Osteoblast (primary cell): ENCODE measurements at regions not wholly inside any gene's neighbourhood (a gene's known extent, or its start where the extent isn't known, plus 50 kb on each side); places are given as distances from the start of the nearest gene placed in this dataset.
"Not testable (repeated sequence)": the region's sequence is repeated elsewhere in the genome, so short reads cannot be mapped to it uniquely, and the experiment has no call there.

ENCODE experiments used
- DNase-seq: peaks from one replicate; pipeline ENCODE4 v3.0.0; 2011; ENCODE audit warnings: low spot score, mixed read lengths; ENCODE audit not compliant: insufficient read length; ENCODE audit errors: missing footprints
- H2AFZ ChIP-seq: 2 replicates; pipeline ENCODE4 v1.6.0; 2011; ENCODE audit warnings: mild to moderate bottlenecking, low read length
- H3K27ac ChIP-seq: 2 replicates; pipeline ENCODE4 v1.5.1; 2011; ENCODE audit warnings: mild to moderate bottlenecking, low read depth, low read length, moderate library complexity
- H3K27me3 ChIP-seq: 2 replicates; pipeline ENCODE4 v1.6.0; 2012; ENCODE audit warnings: mild to moderate bottlenecking, control low read depth, inconsistent platforms, low read length, moderate library complexity; ENCODE audit not compliant: insufficient read depth
- H3K36me3 ChIP-seq: 2 replicates; pipeline ENCODE4 v1.5.1; 2011; ENCODE audit warnings: mild to moderate bottlenecking, low read length, control low read depth, moderate library complexity; ENCODE audit not compliant: insufficient read depth
- H3K4me1 ChIP-seq: 2 replicates; pipeline ENCODE4 v1.5.1; 2011; ENCODE audit warnings: mild to moderate bottlenecking, low read length, control low read depth, moderate library complexity; ENCODE audit not compliant: insufficient read depth
- H3K4me2 ChIP-seq: 2 replicates; pipeline ENCODE4 v1.6.0; 2011; ENCODE audit warnings: mild to moderate bottlenecking, low read length; ENCODE audit not compliant: insufficient read depth
- H3K4me3 ChIP-seq: fragments of 200-600 bp; sonication (generic); 3 replicates; pipeline ENCODE4 v1.5.1; 2012; ENCODE audit warnings: mild to moderate bottlenecking, low read length, inconsistent platforms; ENCODE audit not compliant: insufficient read depth
- H3K79me2 ChIP-seq: 2 replicates; pipeline ENCODE4 v1.6.0; 2012; ENCODE audit warnings: mild to moderate bottlenecking, low read length, control low read depth, inconsistent platforms; ENCODE audit not compliant: insufficient read depth
- H3K9me3 ChIP-seq: 2 replicates; pipeline ENCODE4 v1.5.1; 2011; ENCODE audit warnings: low read depth, low read length, control low read depth
- H4K20me1 ChIP-seq: 2 replicates; pipeline ENCODE4 v1.6.0; 2012; ENCODE audit warnings: mild to moderate bottlenecking, low read length, control low read depth; ENCODE audit not compliant: insufficient read depth
- TF ChIP-seq, protein P1 (sequence below): IDR thresholded peaks from 2 replicates; pipeline ENCODE4 v1.5.1; 2011; ENCODE audit warnings: mild to moderate bottlenecking, low read depth, low read length, moderate library complexity; ENCODE audit errors: extremely low read depth

DNA sequence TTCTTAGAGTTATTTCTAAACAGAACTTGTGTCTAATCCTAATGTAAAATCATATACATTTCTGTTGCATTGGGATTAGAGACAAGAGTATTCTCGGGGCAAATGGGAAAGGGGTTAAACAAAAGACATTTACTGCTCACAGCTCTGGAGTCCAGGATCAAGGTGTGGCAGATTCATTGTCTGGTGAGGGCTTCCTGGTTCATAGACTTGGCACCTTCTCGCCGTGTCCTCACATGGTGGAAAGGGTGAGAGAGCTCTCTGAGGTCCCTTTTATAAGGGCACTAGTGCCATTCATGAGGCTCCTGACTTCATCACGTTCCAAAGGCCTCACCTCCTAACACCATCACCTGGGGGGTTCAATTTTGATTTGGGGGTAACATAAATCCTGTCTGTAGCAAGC lies 90.3 kb upstream of the PRKX start:
- no peaks in the 10 kb centered on the region for H3K79me2 ChIP-seq
- H3K9me3 ChIP-seq: no peaks in the 10 kb centered on the region
- H3K4me1 ChIP-seq: no peaks in the 10 kb centered on the region
- H3K27ac ChIP-seq: no peak overlapping the region
- no peaks in the 10 kb centered on the region for H3K36me3 ChIP-seq
- no peaks in the 10 kb centered on the region for H4K20me1 ChIP-seq
- no peak for DNase-seq
- no peak overlapping the region for H3K4me3 ChIP-seq
- H3K4me2 ChIP-seq: no peak overlapping the region
- TF ChIP-seq, protein P1, sequence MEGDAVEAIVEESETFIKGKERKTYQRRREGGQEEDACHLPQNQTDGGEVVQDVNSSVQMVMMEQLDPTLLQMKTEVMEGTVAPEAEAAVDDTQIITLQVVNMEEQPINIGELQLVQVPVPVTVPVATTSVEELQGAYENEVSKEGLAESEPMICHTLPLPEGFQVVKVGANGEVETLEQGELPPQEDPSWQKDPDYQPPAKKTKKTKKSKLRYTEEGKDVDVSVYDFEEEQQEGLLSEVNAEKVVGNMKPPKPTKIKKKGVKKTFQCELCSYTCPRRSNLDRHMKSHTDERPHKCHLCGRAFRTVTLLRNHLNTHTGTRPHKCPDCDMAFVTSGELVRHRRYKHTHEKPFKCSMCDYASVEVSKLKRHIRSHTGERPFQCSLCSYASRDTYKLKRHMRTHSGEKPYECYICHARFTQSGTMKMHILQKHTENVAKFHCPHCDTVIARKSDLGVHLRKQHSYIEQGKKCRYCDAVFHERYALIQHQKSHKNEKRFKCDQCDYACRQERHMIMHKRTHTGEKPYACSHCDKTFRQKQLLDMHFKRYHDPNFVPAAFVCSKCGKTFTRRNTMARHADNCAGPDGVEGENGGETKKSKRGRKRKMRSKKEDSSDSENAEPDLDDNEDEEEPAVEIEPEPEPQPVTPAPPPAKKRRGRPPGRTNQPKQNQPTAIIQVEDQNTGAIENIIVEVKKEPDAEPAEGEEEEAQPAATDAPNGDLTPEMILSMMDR: no peak
- H2AFZ ChIP-seq: no peak overlapping the region
- peaks cover 17% of the 10 kb centered on the region for H3K27me3 ChIP-seq

DNA sequence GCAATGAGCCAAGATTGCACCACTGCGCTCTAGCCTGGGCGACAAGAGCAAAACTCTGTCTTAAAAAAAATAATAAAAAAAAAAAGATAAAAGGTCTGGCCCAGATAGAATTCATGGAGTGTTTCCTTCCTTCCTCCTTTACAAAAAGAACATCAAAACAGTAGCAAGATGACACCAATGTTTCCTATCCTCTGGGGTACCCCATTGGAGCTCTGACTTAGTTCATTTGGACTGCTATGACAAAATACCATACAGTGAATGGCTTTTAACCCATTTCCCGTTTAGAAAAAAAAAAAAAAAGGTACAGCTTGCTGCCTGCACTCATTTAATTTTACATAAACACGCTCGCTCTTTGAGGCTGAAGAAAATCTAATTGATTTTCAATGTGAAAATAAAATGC lies 89.9 kb upstream of the PRKX start:
- H3K4me3 ChIP-seq: no peak overlapping the region
- H3K27ac ChIP-seq: no peak overlapping the region
- no peak for DNase-seq
- H3K36me3 ChIP-seq: no peaks in the 10 kb centered on the region
- no peak overlapping the region for H3K4me2 ChIP-seq
- TF ChIP-seq, protein P1: no peak
- no peaks in the 10 kb centered on the region for H4K20me1 ChIP-seq
- no peaks in the 10 kb centered on the region for H3K4me1 ChIP-seq
- H3K27me3 ChIP-seq: peaks cover 14% of the 10 kb centered on the region
- H2AFZ ChIP-seq: no peak overlapping the region
- no peaks in the 10 kb centered on the region for H3K9me3 ChIP-seq
- H3K79me2 ChIP-seq: no peaks in the 10 kb centered on the region

DNA sequence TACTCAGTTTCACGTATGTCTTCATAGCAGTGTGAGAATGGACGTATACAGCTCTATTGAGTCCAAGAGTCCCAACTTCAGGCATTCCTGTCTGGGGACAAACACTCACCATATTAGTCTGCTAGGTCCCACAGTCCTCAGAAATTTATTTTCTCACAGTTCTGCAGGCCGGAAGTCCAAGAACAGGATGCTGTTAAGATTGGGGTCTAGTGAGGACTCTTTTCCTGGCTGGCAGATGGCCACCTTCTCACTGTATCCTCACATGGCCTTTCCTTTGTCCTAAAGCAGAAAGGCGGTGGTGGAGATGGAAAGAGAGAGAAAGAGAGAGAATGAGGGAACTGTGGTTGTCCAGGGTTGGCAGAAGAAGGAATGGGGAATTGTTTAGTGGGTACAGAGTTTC lies 82.0 kb upstream of the PRKX start:
- H3K9me3 ChIP-seq, H3K36me3 ChIP-seq, H2AFZ ChIP-seq, H3K4me3 ChIP-seq, DNase-seq, H3K4me1 ChIP-seq, H3K79me2 ChIP-seq, H3K4me2 ChIP-seq, H3K27ac ChIP-seq, H4K20me1 ChIP-seq, H3K27me3 ChIP-seq: not testable (repeated sequence)

DNA sequence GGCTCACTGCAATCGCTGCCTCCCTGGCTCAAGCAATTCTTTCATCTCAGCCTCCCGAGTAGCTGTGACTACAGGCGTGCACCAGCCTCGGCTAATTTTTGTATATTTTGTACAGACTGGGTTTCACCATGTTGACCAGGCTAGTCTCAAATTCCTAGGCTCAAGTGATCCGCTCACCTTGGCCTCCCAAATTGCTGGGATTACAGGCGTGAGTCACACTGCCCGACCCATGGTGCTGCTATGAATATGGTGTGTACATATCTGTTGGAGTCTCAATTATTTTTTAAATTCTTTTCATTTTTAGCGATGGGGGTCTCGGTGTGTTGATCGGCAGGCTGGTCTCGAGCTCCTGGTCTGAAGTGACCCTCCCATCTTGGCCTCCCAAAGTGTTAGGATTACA lies 78.0 kb upstream of the PRKX start:
- DNase-seq: no peak
- Histone ChIP-seq H3K27me3 (no peaks in the 10 kb centered on the region), H3K36me3 (no peaks in the 10 kb centered on the region), H3K27ac (no peak overlapping the region), H2AFZ (no peak overlapping the region), H3K4me2 (no peak overlapping the region), H3K4me3 (no peak overlapping the region), H3K9me3 (no peaks in the 10 kb centered on the region), H3K4me1 (no peaks in the 10 kb centered on the region), H3K79me2 (no peaks in the 10 kb centered on the region), H4K20me1 (no peaks in the 10 kb centered on the region)
- TF ChIP-seq, protein P1: no peak
